ENCODE measurements at regions not wholly inside any gene's neighbourhood (a gene's known extent, or its start where the extent isn't known, plus 50 kb on each side); places are given as distances from the start of the nearest gene placed in this dataset.

GRCh38 chr2:64846177-64846576, 143.0 kb upstream of the SLC1A4 start:
- Histone ChIP-seq H2BK15ac (ENCODE audit: low read depth, low read length) (no peak overlapping the region), H3K27ac (ENCODE audit: insufficient read depth, low read length) (no peak overlapping the region), H3K9ac (ENCODE audit: low read depth, low read length) (no peak overlapping the region), H2AK9ac (replicated peaks; ENCODE audit: low read depth, low read length, poor library complexity) (no peak overlapping the region), H4K20me1 (ENCODE audit: insufficient read depth, low read length) (no peaks in the 10 kb centered on the region), H3K9me3 (ENCODE audit: control insufficient read depth, insufficient read depth, low read length) (no peaks in the 10 kb centered on the region), H2BK120ac (ENCODE audit: low read depth, low read length) (no peak overlapping the region), H3K23ac (ENCODE audit: low read depth, low read length) (no peak overlapping the region), H2AFZ (replicated peaks; ENCODE audit: low read length, poor library complexity) (no peak overlapping the region), H4K8ac (ENCODE audit: low read depth in 2 of 2, low read length in 2 of 2) (no peak overlapping the region), H2AK5ac (ENCODE audit: low read depth, low read length) (no peak overlapping the region), H3K36me3 (ENCODE audit: control insufficient read depth, insufficient read depth, low read length) (no peaks in the 10 kb centered on the region), H3K4me1 (ENCODE audit: control insufficient read depth, insufficient read depth, low read length) (no peaks in the 10 kb centered on the region; the same call in 1 of the 2 replicates), H3K4ac (ENCODE audit: low read depth, low read length) (no peak overlapping the region), H2BK5ac (ENCODE audit: low read depth, low read length, poor library complexity, severe bottlenecking) (no peak overlapping the region), H3K56ac (ENCODE audit: extremely low read depth, insufficient read depth, low read length) (no peak overlapping the region), H3K9me1 (ENCODE audit: insufficient read depth, low read length) (0 out of 2 replicates have a peak, but pooled peaks cover 7% of the 10 kb centered on the region), H4K91ac (ENCODE audit: insufficient read depth, low read depth, low read length) (no peak overlapping the region), H3K4me2 (ENCODE audit: low read depth, low read length) (no peak overlapping the region), H3K4me3 (ENCODE audit: insufficient read depth, low read depth, low read length) (no peak overlapping the region), H3K27me3 (ENCODE audit: control insufficient read depth, insufficient read depth, low read length) (peaks cover 8% of the 10 kb centered on the region), H3K14ac (replicated peaks; ENCODE audit: low read depth, low read length) (no peak overlapping the region), H3K79me1 (ENCODE audit: low read depth in 1 of 2, low read length in 2 of 2) (no peaks in the 10 kb centered on the region), H3K18ac (ENCODE audit: low read depth, low read length) (no peak overlapping the region), H4K5ac (ENCODE audit: low read depth, low read length) (no peak overlapping the region), H2BK20ac (ENCODE audit: low read depth, low read length) (no peak overlapping the region)
- peak; percentile 82 for TF ChIP-seq CEBPB (IDR thresholded peaks at IDR 0.05; ENCODE audit: low read depth, low read length)
- no peak for TF ChIP-seq FOS (IDR thresholded peaks at IDR 0.05; ENCODE audit: low read depth, low read length)
- ATAC-seq (ENCODE audit: low read depth) (peak; percentile 53), DNase-seq (peak; percentile 55)
- CTCF ChIA-PET = interaction anchor here (0.6 kb wide), 1 partner anchor 42 kb away, joined by 4 read pairs; no protein-coding TSS in a partner anchor
- dilution Hi-C loops (cut with HindIII; ENCODE audit: low sequenced_read_pairs, unreplicated experiment) = no loop called here
- in situ Hi-C loops (cut with MboI; ENCODE audit: low sequenced_read_pairs) = no loop called here
- no TSS peak for BruUV-seq (replicated peaks)
- intact Hi-C loops (cut with micrococcal nuclease) = no loop called here
- WGBS, 2 experiments (ENCODE audit: extremely low coverage in 2 of 2, insufficient read length in 1 of 2) = no CpG with 5 or more reads among the region's 3 CpGs
- POLR2A ChIA-PET (ENCODE audit: unreplicated experiment) = no interaction called here

All from IMR-90 (cell line).